ENCODE measurements at regions not wholly inside any gene's neighbourhood (a gene's known extent, or its start where the extent isn't known, plus 50 kb on each side); places are given as distances from the start of the nearest gene placed in this dataset.

GRCh38 chrX:39927380-39927779, 170.4 kb downstream of the BCOR start:
- no peak for TF ChIP-seq ZNF274 (IDR thresholded peaks at IDR 0.05; ENCODE audit: low read depth, low read length)
- H3K4me3 ChIP-seq (ENCODE audit: low read length) = no peak overlapping the region

- TF ChIP-seq ZNF274 (IDR thresholded peaks at IDR 0.05; ENCODE audit: low read depth, low read length) = no peak
- no peak overlapping the region for H3K4me3 ChIP-seq (ENCODE audit: low read length)
These were observed 168.9 kb downstream of the BCOR start for GRCh38 chrX:39928704-39929378.

DNA sequence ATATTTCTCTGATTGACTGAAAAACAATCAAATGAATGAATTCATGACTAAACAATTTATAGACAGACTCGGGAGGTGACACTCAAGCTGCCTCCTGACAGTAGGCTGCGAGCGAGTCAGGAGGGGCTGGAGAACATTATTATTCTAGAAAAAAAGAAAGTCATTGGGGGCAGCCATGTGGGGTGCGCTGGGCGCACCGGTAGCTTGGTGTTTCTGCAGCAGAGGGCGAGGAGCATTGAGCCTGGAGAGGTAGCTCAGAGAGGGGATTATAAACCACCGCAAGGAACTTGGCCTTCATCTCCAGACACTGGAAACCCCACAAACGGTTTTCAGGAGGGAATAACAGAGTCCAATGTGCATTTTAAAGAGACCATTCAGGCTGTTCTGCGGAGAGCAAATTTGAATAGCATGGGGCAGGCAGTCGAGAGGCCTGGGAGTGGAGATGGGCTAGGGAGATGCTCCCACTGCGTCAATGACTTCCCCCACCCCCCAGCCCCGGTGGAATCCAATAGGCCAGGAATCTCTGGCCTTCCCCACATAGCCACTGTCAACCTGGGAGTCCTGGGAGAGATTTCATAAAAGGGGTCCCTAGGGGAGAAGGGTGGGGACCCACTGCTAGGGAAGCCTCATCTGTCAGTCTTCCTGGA, 168.3 kb downstream of the BCOR start:
- no peak for TF ChIP-seq ZNF274 (IDR thresholded peaks at IDR 0.05; ENCODE audit: low read depth, low read length)
- no peak overlapping the region for H3K4me3 ChIP-seq (ENCODE audit: low read length)

GRCh38 chrX:39930786-39931528, 166.8 kb downstream of the BCOR start:
- TF ChIP-seq ZNF274 (IDR thresholded peaks at IDR 0.05; ENCODE audit: low read depth, low read length) = no peak
- H3K4me3 ChIP-seq (ENCODE audit: low read length) = no peak overlapping the region

DNA sequence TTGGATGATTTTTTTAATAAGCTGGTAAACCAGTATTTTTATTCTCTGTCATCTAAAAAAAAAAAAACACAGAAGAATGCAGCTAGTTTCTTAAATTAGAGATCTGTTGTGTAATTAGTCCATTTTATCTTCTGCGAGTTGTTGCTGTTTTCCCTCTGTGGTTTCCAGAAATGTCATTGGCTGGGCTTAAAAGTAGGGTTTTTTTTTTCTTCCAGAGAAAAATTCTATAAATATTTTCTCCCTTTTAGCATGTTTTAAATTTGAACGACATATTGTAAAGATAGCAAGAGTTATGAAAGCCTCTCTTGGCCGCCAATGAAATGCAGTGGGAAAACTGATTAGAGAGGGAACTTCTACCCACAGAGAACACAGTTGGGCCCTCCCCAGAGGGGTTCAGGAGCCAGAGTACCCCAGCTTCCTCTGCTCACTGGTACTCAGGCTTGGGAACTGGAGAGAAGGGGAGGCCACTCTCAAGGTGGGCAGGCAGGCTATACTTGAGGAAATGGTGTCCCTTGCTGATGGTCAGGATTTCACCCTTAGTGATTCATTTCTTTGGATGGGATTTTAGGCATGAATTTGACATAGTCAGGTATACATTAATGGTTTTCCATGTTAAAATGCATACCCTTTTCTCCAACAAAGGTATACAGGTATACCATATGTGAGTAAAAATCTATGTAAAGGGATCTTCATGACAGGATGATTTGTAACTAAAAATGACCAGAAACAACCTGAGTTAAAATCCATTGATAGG, 166.1 kb downstream of the BCOR start:
- no peak for TF ChIP-seq ZNF274 (IDR thresholded peaks at IDR 0.05; ENCODE audit: low read depth, low read length)
- H3K4me3 ChIP-seq (ENCODE audit: low read length) = no peak overlapping the region

GRCh38 chrX:39935411-39936064, 162.2 kb downstream of the BCOR start:
- H3K4me3 ChIP-seq (ENCODE audit: low read length) = no peak overlapping the region
- no peak for TF ChIP-seq ZNF274 (IDR thresholded peaks at IDR 0.05; ENCODE audit: low read depth, low read length)

GRCh38 chrX:39936886-39937770, 160.6 kb downstream of the BCOR start:
- H3K4me3 ChIP-seq (ENCODE audit: low read length) = no peak overlapping the region
- TF ChIP-seq ZNF274 (IDR thresholded peaks at IDR 0.05; ENCODE audit: low read depth, low read length) = no peak

DNA sequence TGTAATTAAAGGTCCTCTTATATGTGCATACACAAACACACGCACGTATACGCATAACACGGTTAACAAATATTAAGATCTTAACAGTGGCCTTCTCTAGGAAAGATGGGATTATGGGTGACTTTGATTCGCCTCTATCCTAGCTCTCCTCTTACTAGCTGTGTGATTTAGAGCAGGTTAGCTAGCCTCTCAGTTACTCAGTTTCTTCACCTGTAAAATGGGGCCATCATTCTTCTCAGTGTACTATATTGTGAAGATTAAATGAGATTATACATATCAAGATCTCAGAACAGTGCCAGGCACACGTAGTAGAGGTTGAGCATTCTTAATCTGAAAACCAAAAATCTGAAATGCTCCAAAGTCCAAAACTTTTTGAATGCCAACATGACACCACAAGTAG, 159.3 kb downstream of the BCOR start:
- no peak overlapping the region for H3K4me3 ChIP-seq (ENCODE audit: low read length)
- TF ChIP-seq ZNF274 (IDR thresholded peaks at IDR 0.05; ENCODE audit: low read depth, low read length) = no peak

- H3K4me3 ChIP-seq (ENCODE audit: low read length) = no peak overlapping the region
- TF ChIP-seq ZNF274 (IDR thresholded peaks at IDR 0.05; ENCODE audit: low read depth, low read length) = no peak
These were observed 158.1 kb downstream of the BCOR start for GRCh38 chrX:39939678-39940077.

GRCh38 chrX:39941332-39941920, 156.3 kb downstream of the BCOR start:
- no peak for TF ChIP-seq ZNF274 (IDR thresholded peaks at IDR 0.05; ENCODE audit: low read depth, low read length)
- H3K4me3 ChIP-seq (ENCODE audit: low read length) = no peak overlapping the region

DNA sequence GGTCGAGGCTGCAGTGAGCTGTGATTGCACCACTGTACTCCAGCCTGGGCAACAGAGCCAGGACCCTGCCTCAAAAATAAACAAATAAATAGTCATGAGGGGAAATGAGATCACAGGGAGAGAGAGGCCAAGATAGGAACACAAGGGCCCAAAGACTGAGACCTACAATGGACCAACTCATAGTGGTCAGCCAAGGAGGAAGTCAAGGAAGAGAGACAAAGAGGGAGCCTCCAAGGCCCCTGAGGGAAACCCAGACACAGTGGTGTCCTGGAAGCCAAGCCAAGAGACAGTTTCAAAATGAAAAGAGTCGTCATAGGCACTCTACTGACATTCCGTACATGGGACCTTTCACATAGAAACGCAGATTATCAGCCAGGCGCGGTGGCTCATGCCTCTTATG, 153.3 kb downstream of the BCOR start:
- H3K4me3 ChIP-seq (ENCODE audit: low read length) = no peak overlapping the region
- TF ChIP-seq ZNF274 (IDR thresholded peaks at IDR 0.05; ENCODE audit: low read depth, low read length) = no peak

DNA sequence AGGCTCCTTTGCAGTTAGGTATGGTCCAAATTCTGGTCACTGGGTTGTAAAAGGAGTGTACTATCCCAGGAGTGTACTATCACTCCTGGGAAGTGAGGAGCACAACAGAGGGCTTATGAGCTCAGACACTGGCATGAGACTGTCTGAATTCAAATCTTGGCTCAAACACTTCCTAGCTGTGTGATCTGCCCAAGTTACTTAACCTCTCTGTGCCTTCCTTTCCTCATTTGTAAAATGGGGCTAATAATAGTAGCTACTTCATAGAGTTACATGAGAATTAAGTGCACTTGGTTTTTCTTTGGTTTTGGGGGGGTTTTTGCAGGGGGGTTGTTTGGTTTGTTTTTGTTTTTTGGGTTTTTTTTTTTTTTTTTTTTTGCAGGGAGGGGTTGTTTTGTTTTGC, 152.0 kb downstream of the BCOR start:
- no peak for TF ChIP-seq ZNF274 (IDR thresholded peaks at IDR 0.05; ENCODE audit: low read depth, low read length)

GRCh38 chrX:39946822-39947221, 150.9 kb downstream of the BCOR start:
- H3K4me3 ChIP-seq (ENCODE audit: low read length) = no peak overlapping the region
- no peak for TF ChIP-seq ZNF274 (IDR thresholded peaks at IDR 0.05; ENCODE audit: low read depth, low read length)

More for the DNA sequence above, 152.0 kb downstream of the BCOR start:
- H3K4me3 ChIP-seq (ENCODE audit: low read length) = no peak overlapping the region
